Activated naive CD4-positive, alpha-beta T cell treated with anti-CD3 and anti-CD28 coated beads, Interleukin-2, amount 50 U/mL, for 16 hours (primary cell): ENCODE measurements at regions not wholly inside any gene's neighbourhood (a gene's known extent, or its start where the extent isn't known, plus 50 kb on each side); places are given as distances from the start of the nearest gene placed in this dataset.
A peak's percentile ranks its signal among the peaks of the same experiment; 100 is the strongest.

Experiments
- DNase-seq: peaks from one replicate; pipeline ENCODE4 v3.0.0-alpha.2; 2020

- DNase-seq: no peak
These were observed 182.2 kb downstream of the USP12 start for GRCh38 chr13:26989261-26989956.

- no peak for DNase-seq
These were observed 183.4 kb downstream of the USP12 start for GRCh38 chr13:26988059-26988769.

- DNase-seq: no peak
These were observed 184.1 kb downstream of the USP12 start for GRCh38 chr13:26987486-26988013.

GRCh38 chr13:26985285-26985878, 186.2 kb downstream of the USP12 start:
- peak; percentile 67 for DNase-seq

- no peak for DNase-seq
These were observed 187.3 kb downstream of the USP12 start for GRCh38 chr13:26984337-26984736.

GRCh38 chr13:26983543-26984320, 187.9 kb downstream of the USP12 start:
- no peak for DNase-seq

GRCh38 chr13:26980099-26981031, 191.2 kb downstream of the USP12 start:
- no peak for DNase-seq

- DNase-seq: no peak
These were observed 192.3 kb downstream of the USP12 start for GRCh38 chr13:26979334-26979733.

GRCh38 chr13:26978081-26978860, 193.3 kb downstream of the USP12 start:
- no peak for DNase-seq

GRCh38 chr13:26977541-26977940, 194.1 kb downstream of the USP12 start:
- no peak for DNase-seq

GRCh38 chr13:26976313-26976712, 195.3 kb downstream of the USP12 start:
- DNase-seq: no peak

- no peak for DNase-seq
These were observed 197.7 kb downstream of the USP12 start for GRCh38 chr13:26973946-26974345.

GRCh38 chr13:26973295-26973694, 198.3 kb downstream of the USP12 start:
- DNase-seq: no peak

GRCh38 chr13:26971990-26972887, 199.4 kb downstream of the USP12 start:
- no peak for DNase-seq

GRCh38 chr13:26968431-26969341, 202.9 kb downstream of the USP12 start:
- DNase-seq: no peak

GRCh38 chr13:26967119-26968038, 204.2 kb downstream of the USP12 start:
- no peak for DNase-seq

GRCh38 chr13:26966701-26967080, 204.9 kb downstream of the USP12 start:
- DNase-seq: no peak
